CD4-positive, alpha-beta T cell (primary cell): ENCODE measurements at regions not wholly inside any gene's neighbourhood (a gene's known extent, or its start where the extent isn't known, plus 50 kb on each side); places are given as distances from the start of the nearest gene placed in this dataset.

Experiments used
- ATAC-seq: fragments of 200-7000 bp; cut with Tn5 transposase; one replicate; pipeline ENCODE4 v1.10.0; 2022; ENCODE audit warnings: mild to moderate bottlenecking; ENCODE audit not compliant: poor library complexity
- CTCF ChIA-PET: fragments of 350-600 bp; sonication (Branson Sonifier 250); formaldehyde crosslinking; loops from one replicate; lab custom pipeline; 2021; ENCODE audit warnings: antibody characterized with exemption, inconsistent platforms; lab: Charles Lee
- POLR2A ChIA-PET: fragments of 350-600 bp; sonication (Branson Sonifier 250); formaldehyde crosslinking; loops from one replicate; lab custom pipeline; 2021; ENCODE audit warnings: antibody characterized with exemption, inconsistent platforms; lab: Charles Lee
- DNase-seq, 14 experiments: peaks; one replicate each; pipeline ENCODE4 v3.0.0-alpha.2; 2013 to 2020; ENCODE audit warnings: mixed read lengths in 2 of 14
- H3K27ac ChIP-seq, 2 donors: one replicate each; pipeline versions ENCODE4 v1.5.1 to v1.7.0; 2013; ENCODE audit warnings: low read length in 2 of 2, low read depth in 1 of 2, mild to moderate bottlenecking in 1 of 2
- H3K27me3 ChIP-seq, 2 experiments: 1 replicate in 1 of 2; 2 replicates in 1 of 2; pipeline versions ENCODE4 v1.6.1 to v1.7.0; 2013; ENCODE audit warnings: low read length in 2 of 2, control low read depth in 1 of 2, mild to moderate bottlenecking in 1 of 2, moderate library complexity in 1 of 2; ENCODE audit not compliant: insufficient read depth in 2 of 2, control insufficient read depth in 1 of 2
- H3K36me3 ChIP-seq: one replicate; pipeline ENCODE4 v1.6.1; 2013; ENCODE audit warnings: low read length, control low read depth; ENCODE audit not compliant: insufficient read depth
- H3K4me1 ChIP-seq: one replicate; pipeline ENCODE4 v1.6.1; 2013; ENCODE audit warnings: low read length, control low read depth; ENCODE audit not compliant: insufficient read depth
- H3K4me3 ChIP-seq: one replicate; pipeline ENCODE4 v1.5.1; 2013; ENCODE audit warnings: mild to moderate bottlenecking, low read length, moderate library complexity
- H3K9me3 ChIP-seq, 2 experiments: 1 replicate in 1 of 2; 2 replicates in 1 of 2; pipeline versions ENCODE4 v1.6.1 to v1.7.0; 2013; ENCODE audit warnings: low read length in 2 of 2, mild to moderate bottlenecking in 2 of 2, control low read depth in 1 of 2, moderate library complexity in 1 of 2; ENCODE audit not compliant: control insufficient read depth in 1 of 2, insufficient read depth in 1 of 2
- H3K27ac Mint-ChIP-seq: one replicate; pipeline ENCODE4 v1.8.0; 2020; ENCODE audit warnings: mixed read lengths
- H3K27me3 Mint-ChIP-seq: one replicate; pipeline ENCODE4 v1.8.0; 2021; ENCODE audit warnings: mixed read lengths
- H3K36me3 Mint-ChIP-seq: one replicate; pipeline ENCODE4 v1.8.0; 2021; ENCODE audit warnings: low read depth, mixed read lengths
- H3K4me1 Mint-ChIP-seq: one replicate; pipeline ENCODE4 v1.8.0; 2021; ENCODE audit warnings: low read depth, mixed read lengths
- H3K4me3 Mint-ChIP-seq: one replicate; pipeline ENCODE4 v1.8.0; 2020; ENCODE audit warnings: mild to moderate bottlenecking, mixed read lengths
- H3K9me3 Mint-ChIP-seq: one replicate; pipeline ENCODE4 v1.8.0; 2020; ENCODE audit warnings: mixed read lengths
- intact Hi-C, 2 experiments: fragments of 100-400 bp; cut with DNase I in 1 of 2; cut with micrococcal nuclease in 1 of 2; formaldehyde crosslinking; loops; one replicate each; pipeline versions ENCODE4 v1.15.1 to v1.9.0; 2023 to 2025; cut with DNase I, micrococcal nuclease
- TF ChIP-seq, protein P1 (sequence below): fragments of 200-600 bp; IDR thresholded peaks from one replicate; pipeline ENCODE4 v1.8.0; 2022; ENCODE audit warnings: antibody characterized with exemption, mild to moderate bottlenecking

DNA sequence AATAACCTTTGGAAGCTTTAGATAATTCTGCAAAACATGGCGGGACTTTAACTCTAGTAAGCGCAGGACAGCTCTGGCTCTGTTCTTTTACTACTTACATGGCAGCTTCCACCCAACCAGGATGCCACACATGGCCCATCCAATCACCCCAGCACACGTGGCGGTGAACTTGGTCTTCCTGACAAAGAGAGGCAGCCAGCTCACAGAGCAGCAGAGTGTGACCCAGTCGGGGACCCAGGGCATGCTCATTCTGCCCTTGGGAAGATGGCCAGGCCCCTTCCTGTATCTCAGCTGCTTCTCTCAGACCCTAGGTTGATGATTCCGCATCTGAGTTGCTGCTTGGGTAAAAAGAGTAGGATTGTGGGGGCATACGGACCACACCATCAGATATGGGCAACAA lies 172.1 kb downstream of the USP12 start:
- no peaks in the 10 kb centered on the region for H3K36me3 ChIP-seq
- H3K4me3 ChIP-seq = no peak overlapping the region
- Mint-ChIP-seq H3K27ac (no peak overlapping the region), H3K4me3 (no peak overlapping the region), H3K4me1 (no peaks in the 10 kb centered on the region), H3K27me3 (peaks cover 85% of the 10 kb centered on the region), H3K9me3 (no peaks in the 10 kb centered on the region), H3K36me3 (no peaks in the 10 kb centered on the region)
- TF ChIP-seq, protein P1, sequence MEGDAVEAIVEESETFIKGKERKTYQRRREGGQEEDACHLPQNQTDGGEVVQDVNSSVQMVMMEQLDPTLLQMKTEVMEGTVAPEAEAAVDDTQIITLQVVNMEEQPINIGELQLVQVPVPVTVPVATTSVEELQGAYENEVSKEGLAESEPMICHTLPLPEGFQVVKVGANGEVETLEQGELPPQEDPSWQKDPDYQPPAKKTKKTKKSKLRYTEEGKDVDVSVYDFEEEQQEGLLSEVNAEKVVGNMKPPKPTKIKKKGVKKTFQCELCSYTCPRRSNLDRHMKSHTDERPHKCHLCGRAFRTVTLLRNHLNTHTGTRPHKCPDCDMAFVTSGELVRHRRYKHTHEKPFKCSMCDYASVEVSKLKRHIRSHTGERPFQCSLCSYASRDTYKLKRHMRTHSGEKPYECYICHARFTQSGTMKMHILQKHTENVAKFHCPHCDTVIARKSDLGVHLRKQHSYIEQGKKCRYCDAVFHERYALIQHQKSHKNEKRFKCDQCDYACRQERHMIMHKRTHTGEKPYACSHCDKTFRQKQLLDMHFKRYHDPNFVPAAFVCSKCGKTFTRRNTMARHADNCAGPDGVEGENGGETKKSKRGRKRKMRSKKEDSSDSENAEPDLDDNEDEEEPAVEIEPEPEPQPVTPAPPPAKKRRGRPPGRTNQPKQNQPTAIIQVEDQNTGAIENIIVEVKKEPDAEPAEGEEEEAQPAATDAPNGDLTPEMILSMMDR = no peak
- ChIA-PET CTCF (no interaction called here), POLR2A (no interaction called here)
- no peaks in the 10 kb centered on the region for H3K4me1 ChIP-seq
- ATAC-seq = no peak
- no peak overlapping the region for H3K27ac ChIP-seq
- no peaks in the 10 kb centered on the region for H3K9me3 ChIP-seq
- intact Hi-C loops = no loop called here
- peaks cover 3 to 17% of the 10 kb centered on the region in 2 experiments for H3K27me3 ChIP-seq
- no peak for DNase-seq

DNA sequence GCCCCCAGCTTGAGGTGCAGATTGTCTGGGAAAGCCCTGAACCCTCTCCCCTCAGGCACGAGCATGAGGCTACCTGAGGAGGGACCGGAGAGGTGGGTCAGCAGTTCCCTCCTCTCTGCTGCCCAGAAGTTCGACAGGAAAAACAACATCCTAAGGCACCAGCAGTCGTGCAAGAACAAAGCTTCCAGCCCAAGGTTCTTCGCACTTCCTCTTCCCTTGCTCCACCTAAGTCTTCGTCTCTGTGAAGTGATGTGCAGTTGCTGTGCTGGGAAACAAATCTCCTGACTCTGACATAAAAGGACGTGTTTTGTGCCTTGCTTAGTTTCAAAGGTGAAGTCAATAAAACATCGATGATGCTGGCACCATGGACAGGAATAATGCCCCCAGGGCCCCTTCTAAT lies 173.3 kb downstream of the USP12 start:
- Mint-ChIP-seq H3K4me3 (no peak overlapping the region), H3K27ac (no peak overlapping the region), H3K9me3 (no peaks in the 10 kb centered on the region), H3K27me3 (peaks cover 76% of the 10 kb centered on the region), H3K36me3 (no peaks in the 10 kb centered on the region), H3K4me1 (no peaks in the 10 kb centered on the region)
- ATAC-seq = no peak
- no peak overlapping the region for H3K27ac ChIP-seq
- intact Hi-C loops = no loop called here
- TF ChIP-seq, protein P1 = no peak
- no peak for DNase-seq
- no peak overlapping the region for H3K4me3 ChIP-seq
- ChIA-PET POLR2A (no interaction called here), CTCF (no interaction called here)
- H3K27me3 ChIP-seq = peaks cover 7 to 9% of the 10 kb centered on the region in 2 experiments
- no peaks in the 10 kb centered on the region for H3K9me3 ChIP-seq
- no peaks in the 10 kb centered on the region for H3K36me3 ChIP-seq
- no peaks in the 10 kb centered on the region for H3K4me1 ChIP-seq

DNA sequence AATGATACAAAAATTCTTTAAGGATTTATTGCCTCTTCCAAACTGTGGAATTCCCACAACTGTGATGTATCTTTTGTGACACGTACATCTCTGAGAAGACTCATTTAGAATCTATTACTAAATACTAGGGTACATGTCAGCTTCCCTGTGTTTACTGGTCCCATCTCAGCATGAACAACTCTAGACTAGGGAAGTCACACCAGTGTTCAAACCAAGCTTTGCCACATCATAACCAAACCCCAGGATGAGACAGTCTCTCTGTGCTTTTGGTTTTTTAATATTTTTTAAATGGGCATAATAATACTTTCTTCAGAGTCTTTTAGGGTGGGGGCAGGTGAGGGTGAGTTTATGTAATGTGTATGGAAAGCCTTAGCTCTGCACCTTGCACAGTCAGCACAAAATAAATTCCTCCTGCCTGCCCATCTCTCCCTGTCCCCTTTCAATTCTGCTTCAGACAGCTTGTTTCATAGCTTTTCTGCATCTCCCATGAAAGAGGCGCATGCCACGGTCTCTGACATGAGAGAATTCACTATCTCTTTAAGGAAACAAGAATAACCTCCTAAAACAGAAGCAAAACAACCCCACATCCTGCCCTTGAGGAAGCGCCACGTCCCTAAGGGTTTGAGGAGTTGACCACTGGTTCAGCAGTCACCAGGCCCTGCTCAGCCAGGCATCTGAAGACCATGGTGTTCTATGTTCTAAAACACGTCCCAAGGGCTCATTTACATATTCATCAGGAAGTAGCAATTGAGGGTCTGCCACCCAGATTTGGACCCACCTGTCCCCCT lies 174.5 kb downstream of the USP12 start:
- intact Hi-C loops = no loop called here
- TF ChIP-seq, protein P1 = no peak
- no peak overlapping the region for H3K27ac ChIP-seq
- peaks cover 7 to 8% of the 10 kb centered on the region in 2 experiments for H3K27me3 ChIP-seq
- no peaks in the 10 kb centered on the region for H3K36me3 Mint-ChIP-seq
- no peaks in the 10 kb centered on the region for H3K4me1 Mint-ChIP-seq
- no peak overlapping the region for H3K27ac Mint-ChIP-seq
- H3K9me3 Mint-ChIP-seq = no peaks in the 10 kb centered on the region
- no peaks in the 10 kb centered on the region for H3K4me1 ChIP-seq
- POLR2A ChIA-PET = interaction anchor here (1.2 kb wide), 1 partner anchor 9 kb away, joined by 3 read pairs; no protein-coding TSS in a partner anchor
- H3K36me3 ChIP-seq = no peaks in the 10 kb centered on the region
- no peaks in the 10 kb centered on the region for H3K9me3 ChIP-seq
- CTCF ChIA-PET = interaction anchor here (0.6 to 0.8 kb wide), 2 partner anchors 12 to 1477 kb away, joined by 3 to 4 read pairs; no protein-coding TSS in a partner anchor
- H3K4me3 Mint-ChIP-seq = no peak overlapping the region
- ATAC-seq = no peak
- H3K27me3 Mint-ChIP-seq = peaks cover 67% of the 10 kb centered on the region
- DNase-seq = no peak
- no peak overlapping the region for H3K4me3 ChIP-seq
